Cardiac septum (tissue), 1 donor: ENCODE measurements at regions not wholly inside any gene's neighbourhood (a gene's known extent, or its start where the extent isn't known, plus 50 kb on each side); places are given as distances from the start of the nearest gene placed in this dataset.
"Not testable (repeated sequence)": the region's sequence is repeated elsewhere in the genome, so short reads cannot be mapped to it uniquely, and the experiment has no call there.

ENCODE experiments used
- DNase-seq: peaks from one replicate; pipeline ENCODE4 v3.0.0-alpha.2; 2020; ENCODE audit warnings: low spot score
- intact Hi-C: fragments of 100-400 bp; cut with DNase I; formaldehyde crosslinking; loops from one replicate; pipeline ENCODE4 v1.14.0; 2022
- donor health status: DM: no; HTN: no; CAD: no.

DNA sequence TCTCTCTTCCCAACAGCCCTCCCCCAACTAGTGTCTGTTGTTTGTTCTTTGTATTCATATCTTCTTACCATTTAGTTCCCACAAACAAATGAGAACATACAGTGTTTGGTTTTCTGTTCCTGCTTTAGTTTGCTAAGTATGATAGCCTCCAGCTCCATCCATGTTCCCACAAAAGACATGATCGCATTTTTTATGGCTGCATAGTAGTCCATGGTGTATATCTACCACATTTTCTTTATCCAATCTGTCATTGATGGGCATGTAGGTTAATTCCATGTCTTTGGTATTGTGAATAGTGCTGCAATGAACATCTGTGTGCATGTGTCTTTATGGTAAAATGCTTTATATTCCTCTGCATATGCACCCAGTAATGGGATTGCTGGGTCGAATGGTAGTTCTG lies 283.9 kb upstream of the FGF13 start:
- intact Hi-C loops = no loop called here
- no peak for DNase-seq

DNA sequence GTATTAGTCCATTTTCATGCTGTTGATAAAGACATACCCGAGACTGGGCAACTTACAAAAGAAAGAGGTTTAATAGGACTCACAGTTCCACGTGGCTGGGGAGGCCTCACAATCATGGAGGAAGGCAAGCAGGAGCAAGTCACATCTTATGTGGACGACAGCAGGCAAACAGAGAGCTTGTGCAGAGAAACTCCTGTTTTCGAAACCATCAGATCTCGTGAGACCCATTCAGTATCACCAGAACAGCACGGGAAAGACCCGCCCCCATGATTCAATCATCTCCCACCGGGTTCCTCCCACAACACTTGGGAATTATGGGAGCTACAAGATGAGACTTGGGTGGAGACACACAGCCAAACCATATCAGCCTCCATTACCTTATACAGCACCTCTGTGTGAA lies 278.9 kb upstream of the FGF13 start:
- intact Hi-C loops, DNase-seq: not testable (repeated sequence)

DNA sequence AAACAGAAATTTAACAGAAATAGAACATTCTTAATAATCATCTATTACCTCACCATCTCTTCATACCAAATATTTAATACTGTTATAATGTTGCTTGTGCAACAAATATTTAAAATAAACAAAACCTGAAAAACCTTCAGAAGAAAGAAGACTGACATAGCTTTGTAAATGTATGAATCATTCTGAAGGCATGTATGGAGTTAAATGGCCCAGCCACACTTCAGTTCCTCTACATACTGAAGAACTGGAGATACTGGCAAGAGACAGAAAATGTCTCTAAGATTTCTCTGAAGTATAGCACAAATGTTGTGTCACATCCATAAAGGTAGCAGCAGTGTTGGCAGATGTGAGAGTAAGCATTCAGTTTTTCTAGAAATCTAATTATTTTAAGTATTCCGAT lies 275.3 kb upstream of the FGF13 start:
- DNase-seq = no peak
- intact Hi-C loops = no loop called here

DNA sequence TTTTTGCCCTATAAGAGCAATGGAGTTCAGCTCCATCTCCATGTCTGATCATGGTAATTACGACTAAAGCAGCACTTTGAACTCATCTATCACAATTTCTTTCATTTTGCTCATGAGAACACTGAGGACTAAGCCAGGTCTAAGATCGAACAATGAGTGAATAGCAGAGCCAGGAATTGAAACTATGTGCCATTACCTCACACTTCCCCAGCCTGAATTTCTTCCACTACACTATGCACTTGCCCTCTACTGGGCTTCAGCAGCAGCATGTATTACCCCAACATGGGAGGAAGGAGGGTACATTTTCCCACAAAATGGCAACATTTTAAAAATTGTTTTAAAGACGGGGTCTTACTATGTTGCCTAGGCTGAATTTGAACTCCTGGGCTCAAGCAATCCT lies 274.7 kb upstream of the FGF13 start:
- no peak for DNase-seq
- intact Hi-C loops = no loop called here

DNA sequence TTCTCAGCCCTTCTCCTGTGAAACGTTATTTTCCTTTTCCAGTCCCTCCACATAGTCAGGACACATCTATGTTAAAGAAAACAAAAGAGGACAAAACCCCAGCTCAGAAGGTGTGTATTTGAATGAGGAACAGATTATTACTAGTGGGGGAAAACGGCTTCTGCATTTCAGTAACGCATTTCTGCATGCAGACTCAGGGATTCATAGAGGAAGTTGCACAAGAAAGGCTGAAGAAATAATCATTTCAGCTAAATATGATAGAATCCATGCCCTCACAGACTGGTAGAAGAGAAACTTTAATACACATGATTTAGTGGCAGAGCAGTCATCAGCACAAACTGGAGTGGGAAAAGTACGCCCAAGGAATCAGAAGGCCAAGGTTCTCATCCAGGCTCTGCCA lies 270.8 kb upstream of the FGF13 start:
- no peak for DNase-seq
- intact Hi-C loops = no loop called here

DNA sequence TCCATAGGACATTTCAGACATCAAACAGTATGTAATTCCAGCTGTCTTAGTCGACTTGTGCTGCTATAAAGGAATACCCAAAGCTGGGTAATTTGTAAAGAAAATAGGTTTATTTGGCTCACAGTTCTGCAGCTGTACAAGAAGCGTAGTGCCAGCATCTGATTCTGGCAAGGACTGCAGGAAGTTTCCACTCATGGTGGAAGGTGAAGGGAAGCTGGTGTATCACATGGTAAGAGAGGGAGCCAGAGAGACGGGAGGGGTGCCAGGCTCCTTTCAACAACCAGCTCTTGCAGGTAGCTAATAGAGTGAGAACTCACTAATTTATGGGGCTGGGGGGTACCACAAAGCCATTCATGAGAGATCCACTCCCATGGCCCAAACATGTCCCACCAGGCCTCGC lies 253.0 kb upstream of the FGF13 start:
- intact Hi-C loops = no loop called here
- no peak for DNase-seq

DNA sequence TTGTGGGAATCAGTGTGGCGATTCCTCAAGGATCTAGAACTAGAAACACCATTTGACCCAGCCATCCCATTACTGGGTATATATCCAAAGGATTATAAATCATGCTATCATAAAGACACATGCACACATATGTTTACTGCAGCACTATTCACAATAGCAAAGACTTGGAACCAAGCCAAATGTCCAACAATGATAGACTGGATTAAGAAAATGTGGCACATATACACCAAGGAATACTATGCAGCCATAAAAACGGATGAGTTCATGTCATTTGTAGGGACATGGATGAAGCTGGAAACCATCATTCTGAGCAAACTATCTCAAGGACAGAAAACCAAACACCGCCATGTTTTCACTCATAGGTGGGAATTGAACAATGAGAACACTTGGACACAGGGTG lies 250.9 kb upstream of the FGF13 start:
- intact Hi-C loops, DNase-seq: not testable (repeated sequence)

DNA sequence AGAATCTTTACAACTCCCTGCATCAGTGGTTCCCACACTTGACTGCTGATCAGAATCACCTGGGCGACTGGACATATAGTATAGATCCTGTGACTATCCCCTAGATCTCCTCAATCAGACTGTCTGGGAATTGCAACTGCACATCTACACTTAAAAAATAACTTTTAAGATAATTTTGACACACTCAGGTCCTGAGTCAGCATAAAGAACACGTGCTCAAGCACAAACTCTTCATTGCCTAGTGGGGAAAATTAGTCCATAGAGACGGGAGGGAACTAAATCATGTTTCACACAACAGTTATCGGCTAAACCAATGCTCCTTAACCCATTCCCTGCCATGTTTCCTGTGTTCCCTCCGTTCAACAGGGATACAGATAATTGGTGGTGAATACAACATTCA lies 243.5 kb upstream of the FGF13 start:
- intact Hi-C loops = no loop called here
- no peak for DNase-seq

DNA sequence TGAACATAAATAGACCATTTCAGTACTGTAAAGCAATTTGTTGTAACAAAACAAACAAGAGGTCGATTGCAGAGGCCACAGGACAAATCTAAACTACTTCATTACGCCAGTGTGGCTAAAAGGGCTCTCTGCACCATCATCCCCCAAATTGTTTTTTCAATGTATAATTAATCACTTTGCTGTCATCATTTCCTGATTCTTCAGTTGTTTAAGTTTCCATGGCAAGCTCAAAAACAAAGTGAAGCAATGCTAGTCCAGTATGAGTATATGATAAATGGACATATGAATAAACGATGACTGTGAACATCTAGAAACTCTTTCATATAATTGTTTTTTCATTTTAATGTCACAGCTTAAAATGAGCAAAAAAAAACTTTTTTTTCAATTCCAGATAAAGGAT lies 235.4 kb upstream of the FGF13 start:
- intact Hi-C loops = no loop called here

DNA sequence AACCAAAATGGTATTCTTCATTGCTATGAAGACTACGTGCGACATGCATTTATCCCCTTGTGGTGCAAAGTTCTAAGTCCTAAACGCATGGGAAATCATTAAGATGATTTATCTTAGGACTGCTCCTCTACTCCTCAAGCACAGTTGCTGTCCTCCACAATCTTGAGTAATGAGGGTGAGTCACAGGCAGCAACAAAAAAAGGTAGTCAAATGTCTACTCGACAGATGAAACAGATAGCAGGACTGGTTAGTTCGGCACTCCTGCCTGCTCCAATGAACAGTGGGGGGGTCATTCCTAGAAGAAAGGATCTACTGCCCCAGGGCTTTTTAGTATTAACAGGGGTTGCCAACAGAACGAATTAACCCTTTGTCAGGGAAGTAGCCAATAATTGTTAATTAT lies 233.7 kb upstream of the FGF13 start:
- DNase-seq = no peak
- intact Hi-C loops = no loop called here

More for the DNA sequence above, 235.4 kb upstream of the FGF13 start:
- no peak for DNase-seq

DNA sequence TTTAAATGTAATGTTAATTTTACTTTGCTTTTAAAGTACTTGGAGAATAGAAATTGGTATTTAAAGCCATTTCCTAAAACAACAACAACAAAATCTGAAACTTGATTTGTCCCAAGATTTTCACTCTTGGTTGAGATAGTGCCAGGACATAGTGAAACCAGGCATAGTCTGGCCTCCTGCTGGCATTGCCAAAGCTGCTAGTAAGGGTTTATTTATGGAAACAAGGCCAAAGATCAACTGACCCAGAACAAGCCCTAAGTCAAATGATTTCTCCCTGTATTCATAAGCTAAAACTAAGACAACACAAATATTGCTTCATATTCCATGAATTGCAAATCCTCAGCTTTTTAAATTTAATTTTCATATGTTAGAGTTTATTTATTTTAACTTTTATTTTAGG lies 227.5 kb upstream of the FGF13 start:
- intact Hi-C loops = no loop called here
- DNase-seq = no peak

DNA sequence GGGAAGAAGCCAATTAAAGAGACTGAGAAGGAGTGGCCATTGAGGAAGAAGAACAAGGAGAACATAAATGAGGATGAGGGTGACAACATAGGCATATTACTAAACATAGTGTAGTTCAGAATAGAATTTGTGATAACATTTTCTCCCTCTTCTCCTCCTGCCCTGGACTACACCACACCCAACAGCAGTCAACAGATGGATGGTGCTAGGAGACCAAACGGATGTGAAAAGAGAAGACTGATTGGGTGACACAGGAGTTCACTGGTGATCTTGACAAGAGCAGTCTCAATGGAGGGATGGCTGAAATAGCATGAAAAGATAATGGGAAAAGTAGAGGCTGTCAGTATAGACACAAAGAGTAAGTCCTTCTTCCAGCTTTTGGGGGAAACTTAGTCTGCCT lies 226.5 kb upstream of the FGF13 start:
- DNase-seq = no peak
- intact Hi-C loops = no loop called here

DNA sequence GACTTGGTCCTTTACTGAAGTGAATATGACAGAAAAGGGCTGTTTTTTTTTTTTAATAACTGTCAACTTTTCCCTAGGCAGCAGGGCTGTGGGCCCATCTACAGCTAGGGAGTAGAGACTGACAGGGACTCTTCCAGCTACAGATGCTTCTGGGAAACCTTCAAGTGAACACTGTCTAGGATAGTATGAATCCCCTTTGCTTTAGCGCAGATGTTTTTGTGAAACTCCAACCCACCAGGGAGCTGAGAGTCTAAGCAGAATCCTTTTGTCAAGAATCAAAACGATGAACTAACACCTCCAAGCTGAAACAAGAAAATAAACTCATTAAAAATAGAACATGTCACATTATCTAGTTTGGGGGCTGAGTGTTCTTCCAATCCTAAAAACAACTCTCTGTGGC lies 219.7 kb upstream of the FGF13 start:
- DNase-seq = no peak
- intact Hi-C loops = no loop called here

DNA sequence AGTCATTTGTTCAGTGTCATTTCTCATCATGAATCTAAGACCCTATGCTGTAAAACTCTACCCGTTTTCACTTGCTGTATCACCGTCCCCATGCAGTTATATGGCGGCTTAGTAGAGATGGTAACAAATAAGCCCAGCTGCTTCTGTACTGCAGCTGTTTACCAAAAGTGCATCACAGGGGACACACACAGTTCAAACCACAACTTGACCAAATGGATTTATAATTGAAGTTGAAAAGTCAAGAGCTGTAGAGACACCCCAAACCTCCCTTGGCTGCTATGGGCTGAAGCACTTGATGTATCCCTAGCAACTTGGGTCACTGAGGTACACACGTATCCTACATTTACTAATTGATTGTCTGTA lies 219.0 kb upstream of the FGF13 start:
- intact Hi-C loops = no loop called here
- DNase-seq = no peak

DNA sequence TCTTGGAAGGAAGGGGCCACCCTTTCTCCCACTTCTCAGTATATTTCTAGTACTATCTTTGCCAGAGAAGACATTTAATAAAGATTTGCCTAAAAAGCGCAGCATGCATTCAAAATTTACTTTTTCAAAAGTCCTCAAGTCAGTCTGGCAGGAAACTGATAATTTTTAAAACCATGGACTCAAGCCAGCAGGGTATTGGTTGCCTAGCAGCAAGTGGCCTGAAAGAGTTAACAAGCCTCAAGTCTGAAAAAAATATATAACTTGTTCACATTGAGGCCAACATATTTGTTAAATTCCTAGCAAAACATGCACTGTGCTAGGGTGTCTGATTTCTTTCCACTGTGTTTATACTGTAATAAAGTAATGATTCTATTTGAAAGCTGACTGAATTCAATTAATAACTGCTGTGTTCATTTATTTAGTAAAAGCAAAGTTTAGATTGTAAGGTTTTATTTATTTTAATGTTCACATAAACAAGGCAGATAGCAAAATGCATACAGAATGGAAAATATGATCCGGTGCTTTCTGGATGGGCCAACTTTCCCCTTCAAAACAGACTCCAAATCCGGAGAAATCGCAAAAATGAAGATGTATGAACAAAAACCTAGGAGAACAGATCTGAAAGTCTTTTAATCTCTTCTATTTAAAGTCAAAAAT lies 218.5 kb upstream of the FGF13 start:
- intact Hi-C loops = no loop called here
- no peak for DNase-seq

DNA sequence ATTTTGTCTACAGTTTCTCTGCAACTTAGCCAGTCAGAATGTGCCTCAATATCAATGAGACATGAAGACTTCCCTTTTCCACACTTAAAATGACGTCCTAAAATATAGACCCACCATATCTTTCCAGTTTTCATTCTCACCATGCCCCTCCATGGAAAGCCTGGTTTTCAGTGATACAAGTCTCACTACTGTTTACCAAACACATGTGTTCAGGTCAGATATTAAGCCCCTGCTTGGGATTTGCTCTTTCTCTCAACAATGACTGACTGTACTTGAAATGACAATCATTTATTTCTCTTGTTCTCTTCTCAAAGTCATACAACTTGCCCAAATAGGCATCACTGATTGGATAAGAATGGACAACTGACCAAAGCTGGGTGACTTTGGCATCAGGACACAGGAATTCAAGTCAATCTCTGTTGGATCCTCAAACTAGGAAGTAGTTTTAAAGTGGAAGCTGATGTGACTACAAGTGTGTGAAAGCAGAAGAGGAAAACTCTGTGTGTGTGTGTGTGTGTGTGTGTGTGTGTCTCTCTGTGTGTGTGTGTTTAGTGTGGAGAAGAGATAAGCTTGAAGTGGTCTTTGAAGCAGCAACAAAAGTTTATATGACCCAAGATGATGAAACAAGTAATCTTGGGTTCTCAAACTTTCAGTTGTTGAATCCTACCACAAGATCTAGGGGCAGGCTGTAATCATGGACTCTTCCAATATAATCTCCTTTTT lies 217.4 kb upstream of the FGF13 start:
- DNase-seq = no peak
- intact Hi-C loops = no loop called here

DNA sequence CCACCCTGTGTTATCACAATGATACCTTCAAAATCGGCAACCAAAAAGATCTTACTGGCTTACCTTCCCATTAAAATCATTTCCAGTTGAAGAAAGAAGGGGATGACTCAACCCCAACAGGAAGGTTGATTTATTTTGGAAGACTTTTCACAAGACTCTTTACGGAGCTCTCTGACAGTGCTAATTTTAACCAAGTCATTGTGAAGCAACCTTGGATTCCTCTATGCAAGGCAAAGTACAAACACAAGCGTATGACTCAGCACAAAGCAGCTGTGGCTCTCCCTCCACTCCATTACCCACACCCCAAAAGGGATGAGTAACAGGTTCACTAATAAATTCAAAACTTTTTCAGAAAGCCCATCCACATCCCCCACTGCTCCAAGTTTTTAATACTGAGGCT lies 213.8 kb upstream of the FGF13 start:
- intact Hi-C loops = no loop called here
- no peak for DNase-seq

DNA sequence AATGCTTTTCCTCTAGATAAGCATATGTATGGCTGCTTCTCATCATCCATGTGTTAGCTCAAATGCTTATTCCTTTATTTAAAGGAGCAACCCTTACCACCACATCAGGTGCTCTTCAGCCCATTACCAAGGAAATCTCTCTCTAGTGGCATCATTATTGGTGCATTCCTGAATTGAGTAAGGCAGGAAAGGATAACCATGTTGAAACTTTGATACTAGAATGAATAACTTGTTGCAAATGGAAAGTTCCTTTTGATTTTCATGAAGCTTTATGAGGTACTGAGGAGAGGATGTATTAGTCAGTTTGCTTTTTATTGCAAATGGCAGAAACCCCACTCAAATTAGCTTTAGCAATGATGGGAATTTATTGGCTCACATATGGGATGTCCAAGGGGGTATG lies 212.3 kb upstream of the FGF13 start:
- no peak for DNase-seq
- intact Hi-C loops = no loop called here

DNA sequence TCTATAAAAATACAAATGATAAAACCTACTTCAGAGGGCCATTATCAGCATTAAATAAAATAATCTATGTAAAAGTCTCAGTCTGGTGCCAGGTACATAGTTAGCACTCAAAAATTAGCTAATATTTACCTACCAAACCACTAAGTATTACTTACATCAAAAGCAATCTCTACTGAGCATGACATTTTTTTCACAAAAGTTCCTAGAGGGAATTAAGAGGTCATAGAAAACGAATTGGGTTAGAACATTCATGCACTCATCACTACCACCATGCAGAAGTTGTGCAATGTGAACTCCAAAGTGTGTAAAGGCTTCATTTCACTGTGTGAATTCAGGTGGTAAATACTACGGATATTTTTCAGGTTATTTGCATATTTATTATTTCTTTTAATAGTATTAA lies 209.5 kb upstream of the FGF13 start:
- DNase-seq = no peak
- intact Hi-C loops = no loop called here

DNA sequence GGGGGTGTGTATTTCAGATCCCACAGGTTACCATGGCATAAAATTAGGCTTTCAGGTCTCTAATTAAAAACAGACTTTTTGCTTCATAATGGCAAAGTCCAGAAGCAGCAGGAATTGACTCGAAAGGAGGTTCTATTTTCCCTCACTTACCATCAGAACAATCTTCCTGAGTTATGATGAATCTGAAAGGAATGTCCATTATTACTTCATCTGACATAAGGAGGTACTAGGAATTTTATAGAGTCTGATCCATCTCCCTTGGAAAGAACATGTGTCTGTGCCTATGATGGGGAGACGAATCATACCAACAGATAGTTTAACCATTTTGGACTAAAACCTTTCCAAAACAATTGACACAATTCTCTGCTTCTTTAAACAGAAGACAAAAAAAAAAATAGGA lies 206.3 kb upstream of the FGF13 start:
- intact Hi-C loops = no loop called here
- DNase-seq = no peak

DNA sequence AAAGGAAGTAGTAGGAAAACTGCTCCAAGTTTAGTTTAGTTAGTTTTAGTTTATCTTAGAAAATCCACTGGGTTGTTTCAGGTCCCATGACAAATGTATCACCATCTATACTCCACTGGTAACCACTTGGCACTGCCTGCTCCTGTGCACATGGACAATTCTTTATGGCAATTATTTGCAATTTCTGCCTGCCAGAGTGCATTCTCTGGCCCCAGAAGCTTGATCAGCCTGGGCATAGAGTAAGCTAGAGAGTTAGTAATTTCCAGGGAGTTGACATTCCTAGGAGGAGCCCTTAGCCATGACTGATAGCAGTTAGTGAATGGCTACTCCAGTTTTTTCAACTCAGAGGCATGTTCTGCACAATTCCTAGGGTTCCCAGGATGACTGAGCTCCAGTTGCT lies 203.2 kb upstream of the FGF13 start:
- no peak for DNase-seq
- intact Hi-C loops = no loop called here

DNA sequence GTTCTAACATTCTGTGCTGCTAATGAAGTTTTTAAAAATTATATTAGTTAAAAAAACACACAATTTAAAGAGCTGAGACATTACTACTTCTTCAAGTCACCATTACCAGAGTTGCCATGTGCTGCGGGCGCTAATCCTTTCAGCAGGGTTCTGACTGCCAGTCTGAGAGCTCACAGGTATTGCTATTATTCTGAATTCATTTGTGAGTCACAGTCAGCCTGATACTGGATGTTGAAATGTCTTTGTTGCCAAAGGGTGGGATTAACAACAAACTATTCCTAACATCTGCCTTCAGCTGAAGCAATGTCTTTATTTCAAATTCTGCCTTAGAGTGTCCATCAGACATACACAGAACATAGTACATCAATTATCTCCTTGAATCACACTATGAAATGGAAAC lies 197.1 kb upstream of the FGF13 start:
- no peak for DNase-seq
- intact Hi-C loops = no loop called here
